Activated CD4-positive, alpha-beta T cell treated with anti-CD3 and anti-CD28 coated beads for 36 hours (primary cell): ENCODE measurements at regions not wholly inside any gene's neighbourhood (a gene's known extent, or its start where the extent isn't known, plus 50 kb on each side); places are given as distances from the start of the nearest gene placed in this dataset.

Source experiments
- ATAC-seq: fragments of 200-7000 bp; cut with Tn5 transposase; one replicate; pipeline ENCODE4 v1.10.0; 2021; ENCODE audit warnings: mild to moderate bottlenecking, moderate library complexity
- CTCF ChIA-PET: fragments of 350-600 bp; sonication (Branson Sonifier 250); formaldehyde crosslinking; loops from one replicate; lab custom pipeline; 2021; ENCODE audit warnings: antibody characterized with exemption; lab: Charles Lee
- POLR2A ChIA-PET: fragments of 350-600 bp; sonication (Branson Sonifier 250); formaldehyde crosslinking; loops from one replicate; lab custom pipeline; 2021; ENCODE audit warnings: antibody characterized with exemption, inconsistent platforms; lab: Charles Lee
- DNase-seq: peaks from one replicate; pipeline ENCODE4 v3.0.0-alpha.2; 2020
- H3K27ac Mint-ChIP-seq: one replicate; pipeline ENCODE4 v1.8.0; 2021; ENCODE audit warnings: mixed read lengths
- H3K27me3 Mint-ChIP-seq: one replicate; pipeline ENCODE4 v1.8.0; 2021; ENCODE audit warnings: mixed read lengths
- H3K36me3 Mint-ChIP-seq: one replicate; pipeline ENCODE4 v1.8.0; 2021; ENCODE audit warnings: low read depth, mixed read lengths
- H3K4me1 Mint-ChIP-seq: one replicate; pipeline ENCODE4 v1.8.0; 2021; ENCODE audit warnings: mixed read lengths
- H3K4me3 Mint-ChIP-seq: one replicate; pipeline ENCODE4 v1.8.0; 2021; ENCODE audit warnings: mild to moderate bottlenecking, moderate library complexity, mixed read lengths
- H3K9me3 Mint-ChIP-seq: one replicate; pipeline ENCODE4 v1.8.0; 2021; ENCODE audit warnings: low read depth, mixed read lengths
- intact Hi-C, 2 experiments: fragments of 100-400 bp; cut with DNase I in 1 of 2; cut with micrococcal nuclease in 1 of 2; formaldehyde crosslinking; loops; one replicate each; pipeline versions ENCODE4 v1.14.2 to v1.15.1; 2022 to 2024; cut with DNase I, micrococcal nuclease

- no peak for ATAC-seq
- Mint-ChIP-seq H3K27me3 (peaks cover 23% of the 10 kb centered on the region), H3K9me3 (peaks cover 8% of the 10 kb centered on the region), H3K27ac (no peak overlapping the region), H3K36me3 (no peaks in the 10 kb centered on the region), H3K4me1 (no peaks in the 10 kb centered on the region), H3K4me3 (no peak overlapping the region)
- no peak for DNase-seq
- ChIA-PET CTCF (no interaction called here), POLR2A (no interaction called here)
- intact Hi-C loops: no loop called here
These were observed 151.4 kb downstream of the WNT7A start for GRCh38 chr3:13728487-13728886.

- H3K36me3 Mint-ChIP-seq: no peaks in the 10 kb centered on the region
- H3K9me3 Mint-ChIP-seq: peaks cover 10% of the 10 kb centered on the region
- ChIA-PET CTCF (interaction anchor here (0.7 kb wide), 1 partner anchor 83 kb away, joined by 3 read pairs; no protein-coding TSS in a partner anchor), POLR2A (no interaction called here)
- no peak overlapping the region for H3K27ac Mint-ChIP-seq
- DNase-seq (no peak), ATAC-seq (no peak)
- intact Hi-C loops: no loop called here
- H3K27me3 Mint-ChIP-seq: peaks cover 17% of the 10 kb centered on the region
- H3K4me1 Mint-ChIP-seq: no peaks in the 10 kb centered on the region
- H3K4me3 Mint-ChIP-seq: no peak overlapping the region
These were observed 152.0 kb downstream of the WNT7A start for GRCh38 chr3:13727890-13728289.

GRCh38 chr3:13723676-13724207 is 156.1 kb downstream of the WNT7A start:
- Mint-ChIP-seq H3K36me3 (no peaks in the 10 kb centered on the region), H3K4me1 (no peaks in the 10 kb centered on the region), H3K4me3 (no peak overlapping the region), H3K27ac (no peak overlapping the region), H3K9me3 (peaks cover 16% of the 10 kb centered on the region), H3K27me3 (peaks cover 4% of the 10 kb centered on the region)
- DNase-seq: no peak
- POLR2A ChIA-PET: no interaction called here
- CTCF ChIA-PET: interaction anchor here (0.6 kb wide), 1 partner anchor 82 kb away, joined by 3 read pairs; no protein-coding TSS in a partner anchor
- ATAC-seq: no peak
- intact Hi-C loops: no loop called here

GRCh38 chr3:13722178-13722577 is 157.7 kb downstream of the WNT7A start:
- H3K9me3 Mint-ChIP-seq: peaks cover 16% of the 10 kb centered on the region
- no peaks in the 10 kb centered on the region for H3K36me3 Mint-ChIP-seq
- ChIA-PET CTCF (interaction anchor here (0.6 kb wide), 1 partner anchor 446 kb away, joined by 3 read pairs; no protein-coding TSS in a partner anchor), POLR2A (no interaction called here)
- ATAC-seq (no peak), DNase-seq (no peak)
- intact Hi-C loops: no loop called here
- H3K4me3 Mint-ChIP-seq: no peak overlapping the region
- H3K4me1 Mint-ChIP-seq: no peaks in the 10 kb centered on the region
- no peak overlapping the region for H3K27ac Mint-ChIP-seq
- H3K27me3 Mint-ChIP-seq: peaks cover 2% of the 10 kb centered on the region

- H3K27ac Mint-ChIP-seq: no peak overlapping the region
- no peaks in the 10 kb centered on the region for H3K27me3 Mint-ChIP-seq
- no peak overlapping the region for H3K4me3 Mint-ChIP-seq
- H3K4me1 Mint-ChIP-seq: no peaks in the 10 kb centered on the region
- no peak for DNase-seq
- ATAC-seq: no peak
- intact Hi-C loops: no loop called here
- POLR2A ChIA-PET: no interaction called here
- peaks cover 18% of the 10 kb centered on the region for H3K9me3 Mint-ChIP-seq
- H3K36me3 Mint-ChIP-seq: no peaks in the 10 kb centered on the region
- CTCF ChIA-PET: no interaction called here
These were observed 161.4 kb downstream of the WNT7A start for GRCh38 chr3:13718436-13718835.

- no peaks in the 10 kb centered on the region for H3K27me3 Mint-ChIP-seq
- peaks cover 17% of the 10 kb centered on the region for H3K9me3 Mint-ChIP-seq
- no peaks in the 10 kb centered on the region for H3K4me1 Mint-ChIP-seq
- CTCF ChIA-PET: no interaction called here
- no peak overlapping the region for H3K27ac Mint-ChIP-seq
- H3K36me3 Mint-ChIP-seq: no peaks in the 10 kb centered on the region
- no peak for DNase-seq
- no peak for ATAC-seq
- intact Hi-C loops: no loop called here
- no peak overlapping the region for H3K4me3 Mint-ChIP-seq
- POLR2A ChIA-PET: no interaction called here
These were observed 161.9 kb downstream of the WNT7A start for GRCh38 chr3:13718000-13718399.

- peaks cover 12% of the 10 kb centered on the region for H3K9me3 Mint-ChIP-seq
- DNase-seq (no peak), ATAC-seq (no peak)
- H3K27me3 Mint-ChIP-seq: no peaks in the 10 kb centered on the region
- H3K4me1 Mint-ChIP-seq: no peaks in the 10 kb centered on the region
- no peaks in the 10 kb centered on the region for H3K36me3 Mint-ChIP-seq
- H3K27ac Mint-ChIP-seq: no peak overlapping the region
- ChIA-PET POLR2A (no interaction called here), CTCF (no interaction called here)
- intact Hi-C loops: no loop called here
- H3K4me3 Mint-ChIP-seq: no peak overlapping the region
These were observed 162.5 kb downstream of the WNT7A start for GRCh38 chr3:13717222-13717895.

- DNase-seq: no peak
- H3K4me3 Mint-ChIP-seq: no peak overlapping the region
- CTCF ChIA-PET: interaction anchor here (0.7 to 1.2 kb wide), 2 partner anchors 68 to 549 kb away, joined by 3 read pairs; no protein-coding TSS in a partner anchor
- no peak for ATAC-seq
- intact Hi-C loops: no loop called here
- H3K36me3 Mint-ChIP-seq: no peaks in the 10 kb centered on the region
- no peaks in the 10 kb centered on the region for H3K4me1 Mint-ChIP-seq
- H3K9me3 Mint-ChIP-seq: peaks cover 13% of the 10 kb centered on the region
- H3K27ac Mint-ChIP-seq: no peak overlapping the region
- no peaks in the 10 kb centered on the region for H3K27me3 Mint-ChIP-seq
- POLR2A ChIA-PET: no interaction called here
These were observed 163.2 kb downstream of the WNT7A start for GRCh38 chr3:13716540-13717221.

GRCh38 chr3:13715961-13716360 is 163.9 kb downstream of the WNT7A start:
- DNase-seq: no peak
- POLR2A ChIA-PET: no interaction called here

GRCh38 chr3:13715167-13715954 is 164.5 kb downstream of the WNT7A start:
- ATAC-seq (no peak), DNase-seq (no peak)
- POLR2A ChIA-PET: no interaction called here
- Mint-ChIP-seq H3K27me3 (no peaks in the 10 kb centered on the region), H3K27ac (no peak overlapping the region), H3K4me1 (no peaks in the 10 kb centered on the region), H3K9me3 (peaks cover 15% of the 10 kb centered on the region), H3K4me3 (no peak overlapping the region), H3K36me3 (no peaks in the 10 kb centered on the region)
- CTCF ChIA-PET: interaction anchor here (0.7 to 1.2 kb wide), 2 partner anchors 69 to 548 kb away, joined by 3 read pairs; no protein-coding TSS in a partner anchor
- intact Hi-C loops: no loop called here

More at GRCh38 chr3:13715961-13716360, 163.9 kb downstream of the WNT7A start:
- CTCF ChIA-PET: interaction anchor here (0.7 to 1.2 kb wide), 2 partner anchors 68 to 549 kb away, joined by 3 read pairs; no protein-coding TSS in a partner anchor
- ATAC-seq: no peak
- Mint-ChIP-seq H3K36me3 (no peaks in the 10 kb centered on the region), H3K27ac (no peak overlapping the region), H3K4me3 (no peak overlapping the region), H3K4me1 (no peaks in the 10 kb centered on the region), H3K27me3 (no peaks in the 10 kb centered on the region), H3K9me3 (peaks cover 14% of the 10 kb centered on the region)
- intact Hi-C loops: no loop called here

GRCh38 chr3:13714251-13714916 is 165.5 kb downstream of the FBLN2 start:
- intact Hi-C loops: no loop called here
- H3K4me1 Mint-ChIP-seq: no peaks in the 10 kb centered on the region
- H3K9me3 Mint-ChIP-seq: peaks cover 24% of the 10 kb centered on the region
- H3K36me3 Mint-ChIP-seq: no peaks in the 10 kb centered on the region
- no peak for ATAC-seq
- ChIA-PET POLR2A (no interaction called here), CTCF (no interaction called here)
- DNase-seq: no peak
- H3K27ac Mint-ChIP-seq: no peak overlapping the region
- H3K27me3 Mint-ChIP-seq: peaks cover 4% of the 10 kb centered on the region
- no peak overlapping the region for H3K4me3 Mint-ChIP-seq
